CD4-positive, CD25-positive, alpha-beta regulatory T cell (primary cell): ENCODE measurements at regions not wholly inside any gene's neighbourhood (a gene's known extent, or its start where the extent isn't known, plus 50 kb on each side); places are given as distances from the start of the nearest gene placed in this dataset.
"Not testable (repeated sequence)": the region's sequence is repeated elsewhere in the genome, so short reads cannot be mapped to it uniquely, and the experiment has no call there.

Source experiments
- ATAC-seq, 2 donors: fragments of 150-1000 bp; cut with Tn5 transposase; one replicate each; pipeline ENCODE4 v1.10.0; 2021; ENCODE audit warnings: low read depth in 2 of 2, moderate number of reproducible peaks in 2 of 2, moderate library complexity in 1 of 2
- DNase-seq, 3 donors: peaks; one replicate each; pipeline versions ENCODE4 v3.0.0 to v3.0.0-alpha.2; 2012 to 2022; ENCODE audit warnings: mixed read lengths in 1 of 3
- H3K27ac ChIP-seq: one replicate; pipeline ENCODE4 v1.7.0; 2013; ENCODE audit warnings: mild to moderate bottlenecking, low read length; ENCODE audit not compliant: insufficient read depth, poor library complexity, severe bottlenecking
- H3K27me3 ChIP-seq: one replicate; pipeline ENCODE4 v1.7.0; 2013; ENCODE audit warnings: low read length; ENCODE audit not compliant: control insufficient read depth, insufficient read depth
- H3K36me3 ChIP-seq: one replicate; pipeline ENCODE4 v1.7.0; 2013; ENCODE audit warnings: mild to moderate bottlenecking, low read length, moderate library complexity; ENCODE audit not compliant: control insufficient read depth, insufficient read depth
- H3K4me1 ChIP-seq: 2 replicates; pipeline ENCODE4 v1.7.0; 2013; ENCODE audit warnings: mild to moderate bottlenecking, low read length; ENCODE audit not compliant: insufficient read depth, control insufficient read depth, poor library complexity, severe bottlenecking
- H3K4me3 ChIP-seq: one replicate; pipeline ENCODE4 v1.7.0; 2013; ENCODE audit warnings: low read depth, mild to moderate bottlenecking, low read length, moderate library complexity
- H3K9me3 ChIP-seq, 2 experiments: 1 replicate in 1 of 2; 2 replicates in 1 of 2; pipeline ENCODE4 v1.7.0; 2013; ENCODE audit warnings: low read length in 2 of 2, mild to moderate bottlenecking in 1 of 2, moderate library complexity in 1 of 2; ENCODE audit not compliant: control insufficient read depth in 2 of 2
- H3K27ac Mint-ChIP-seq, 3 donors: one replicate each; pipeline ENCODE4 v1.8.0; 2020 to 2022; ENCODE audit warnings: mild to moderate bottlenecking in 3 of 3, mixed read lengths in 3 of 3, moderate library complexity in 2 of 3
- H3K27me3 Mint-ChIP-seq: one replicate; pipeline ENCODE4 v1.8.0; 2022; ENCODE audit warnings: mild to moderate bottlenecking, mixed read lengths
- H3K36me3 Mint-ChIP-seq: one replicate; pipeline ENCODE4 v1.8.0; 2020; ENCODE audit warnings: mixed read lengths
- H3K4me1 Mint-ChIP-seq, 4 donors: one replicate each; pipeline ENCODE4 v1.8.0; 2020 to 2022; ENCODE audit warnings: mixed read lengths in 4 of 4, mild to moderate bottlenecking in 1 of 4
- H3K4me3 Mint-ChIP-seq, 4 donors: one replicate each; pipeline ENCODE4 v1.8.0; 2020 to 2022; ENCODE audit warnings: mild to moderate bottlenecking in 4 of 4, mixed read lengths in 4 of 4, moderate library complexity in 3 of 4
- H3K9me3 Mint-ChIP-seq, 7 donors: one replicate each; pipeline ENCODE4 v1.8.0; 2020 to 2022; ENCODE audit warnings: mixed read lengths in 7 of 7, mild to moderate bottlenecking in 3 of 7, moderate library complexity in 2 of 7

- not testable (repeated sequence) for H3K36me3 Mint-ChIP-seq, H3K4me1 ChIP-seq, H3K36me3 ChIP-seq, H3K27me3 ChIP-seq, H3K4me3 Mint-ChIP-seq, H3K27ac Mint-ChIP-seq, ATAC-seq, H3K4me1 Mint-ChIP-seq, H3K9me3 ChIP-seq, H3K27ac ChIP-seq, H3K27me3 Mint-ChIP-seq, H3K4me3 ChIP-seq, DNase-seq
- peaks cover 0 to 17% (median 8%) of the 10 kb centered on the region in 7 donors for H3K9me3 Mint-ChIP-seq
Observed at GRCh38 chr5:174497939-174498338, 226.4 kb upstream of the MSX2 start.

GRCh38 chr5:174498575-174498974 is 225.8 kb upstream of the MSX2 start:
- not testable (repeated sequence) for H3K27ac Mint-ChIP-seq, DNase-seq, H3K27me3 Mint-ChIP-seq, H3K27me3 ChIP-seq, H3K36me3 ChIP-seq, H3K36me3 Mint-ChIP-seq, H3K4me1 Mint-ChIP-seq, H3K27ac ChIP-seq, H3K4me3 Mint-ChIP-seq, H3K9me3 ChIP-seq, H3K4me1 ChIP-seq, ATAC-seq, H3K4me3 ChIP-seq
- peaks cover 0 to 17% (median 8%) of the 10 kb centered on the region in 7 donors for H3K9me3 Mint-ChIP-seq

- Mint-ChIP-seq H3K4me1 (peaks cover 0 to 2% (median 0%) of the 10 kb centered on the region in 4 donors), H3K27ac (no peak overlapping the region), H3K4me3 (no peak overlapping the region), H3K27me3 (no peaks in the 10 kb centered on the region), H3K36me3 (no peaks in the 10 kb centered on the region), H3K9me3 (peaks cover 0 to 20% (median 8%) of the 10 kb centered on the region in 7 donors)
- DNase-seq (no peak), ATAC-seq (no peak)
- peaks cover 2 to 10% of the 10 kb centered on the region in 2 experiments for H3K9me3 ChIP-seq
- no peak overlapping the region for H3K4me3 ChIP-seq
- H3K36me3 ChIP-seq: no peaks in the 10 kb centered on the region
- H3K27ac ChIP-seq: no peak overlapping the region
- no peaks in the 10 kb centered on the region for H3K4me1 ChIP-seq
- H3K27me3 ChIP-seq: no peaks in the 10 kb centered on the region
Observed at GRCh38 chr5:174500636-174501035, 223.7 kb upstream of the MSX2 start.

GRCh38 chr5:174501461-174502069 is 222.8 kb upstream of the MSX2 start:
- ATAC-seq (no peak), DNase-seq (no peak)
- peaks cover 0 to 2% (median 0%) of the 10 kb centered on the region in 4 donors for H3K4me1 Mint-ChIP-seq
- H3K27ac ChIP-seq: no peak overlapping the region
- peaks cover 4% of the 10 kb centered on the region for H3K27me3 Mint-ChIP-seq
- peaks cover 2 to 10% of the 10 kb centered on the region in 2 experiments for H3K9me3 ChIP-seq
- H3K27ac Mint-ChIP-seq: no peak overlapping the region
- H3K4me1 ChIP-seq: no peaks in the 10 kb centered on the region
- H3K36me3 ChIP-seq: no peaks in the 10 kb centered on the region
- H3K9me3 Mint-ChIP-seq: peaks cover 0 to 20% (median 8%) of the 10 kb centered on the region in 7 donors
- no peak overlapping the region for H3K4me3 Mint-ChIP-seq
- no peak overlapping the region for H3K4me3 ChIP-seq
- H3K36me3 Mint-ChIP-seq: no peaks in the 10 kb centered on the region
- no peaks in the 10 kb centered on the region for H3K27me3 ChIP-seq

GRCh38 chr5:174503086-174503460 is 221.3 kb upstream of the MSX2 start:
- Histone ChIP-seq H3K27ac (no peak overlapping the region), H3K36me3 (no peaks in the 10 kb centered on the region), H3K4me1 (no peaks in the 10 kb centered on the region), H3K27me3 (no peaks in the 10 kb centered on the region), H3K4me3 (no peak overlapping the region), H3K9me3 (peaks cover 0 to 5% of the 10 kb centered on the region in 2 experiments)
- H3K4me1 Mint-ChIP-seq: peaks cover 0 to 2% (median 0%) of the 10 kb centered on the region in 4 donors
- peaks cover 4% of the 10 kb centered on the region for H3K27me3 Mint-ChIP-seq
- H3K9me3 Mint-ChIP-seq: peaks cover 0 to 13% (median 5%) of the 10 kb centered on the region in 7 donors
- no peak overlapping the region for H3K4me3 Mint-ChIP-seq
- H3K27ac Mint-ChIP-seq: no peak overlapping the region
- no peak for DNase-seq
- H3K36me3 Mint-ChIP-seq: no peaks in the 10 kb centered on the region
- no peak for ATAC-seq

GRCh38 chr5:174503461-174504265 is 220.7 kb upstream of the MSX2 start:
- Histone ChIP-seq H3K36me3 (no peaks in the 10 kb centered on the region), H3K4me1 (no peaks in the 10 kb centered on the region), H3K27me3 (no peaks in the 10 kb centered on the region), H3K9me3 (peaks cover 0 to 4% of the 10 kb centered on the region in 2 experiments), H3K4me3 (no peak overlapping the region), H3K27ac (no peak overlapping the region)
- ATAC-seq: no peak
- peaks cover 0 to 12% (median 5%) of the 10 kb centered on the region in 7 donors for H3K9me3 Mint-ChIP-seq
- no peaks in the 10 kb centered on the region for H3K36me3 Mint-ChIP-seq
- H3K27me3 Mint-ChIP-seq: peaks cover 4% of the 10 kb centered on the region
- peaks cover 0 to 2% (median 0%) of the 10 kb centered on the region in 4 donors for H3K4me1 Mint-ChIP-seq
- no peak overlapping the region for H3K27ac Mint-ChIP-seq
- no peak overlapping the region for H3K4me3 Mint-ChIP-seq
- no peak for DNase-seq

- no peak overlapping the region for H3K4me3 ChIP-seq
- no peak for ATAC-seq
- H3K36me3 ChIP-seq: no peaks in the 10 kb centered on the region
- H3K4me1 ChIP-seq: no peaks in the 10 kb centered on the region
- no peaks in the 10 kb centered on the region for H3K9me3 ChIP-seq
- peaks cover 0 to 11% (median 5%) of the 10 kb centered on the region in 7 donors for H3K9me3 Mint-ChIP-seq
- H3K27me3 ChIP-seq: no peaks in the 10 kb centered on the region
- no peak overlapping the region for H3K27ac ChIP-seq
- H3K27ac Mint-ChIP-seq: no peak overlapping the region
- H3K36me3 Mint-ChIP-seq: no peaks in the 10 kb centered on the region
- peaks cover 0 to 2% (median 0%) of the 10 kb centered on the region in 4 donors for H3K4me1 Mint-ChIP-seq
- peaks cover 4% of the 10 kb centered on the region for H3K27me3 Mint-ChIP-seq
- DNase-seq: no peak
- H3K4me3 Mint-ChIP-seq: no peak overlapping the region
Observed at GRCh38 chr5:174504266-174504726, 220.1 kb upstream of the MSX2 start.
